GM12878 (cell line): ENCODE measurements at regions not wholly inside any gene's neighbourhood (a gene's known extent, or its start where the extent isn't known, plus 50 kb on each side); places are given as distances from the start of the nearest gene placed in this dataset.

ENCODE experiments used
- ATF7 ChIP-seq: fragments of 450-650 bp; IDR thresholded peaks from 2 replicates; pipeline ENCODE4 v1.6.1; 2016; ENCODE audit warnings: low read depth, mild to moderate bottlenecking
- BACH1 ChIP-seq: fragments of 450-650 bp; IDR thresholded peaks from 2 replicates; pipeline ENCODE4 v1.6.1; 2017; ENCODE audit warnings: mild to moderate bottlenecking, borderline replicate concordance
- CREB1 ChIP-seq: IDR thresholded peaks from 2 replicates; pipeline ENCODE4 v1.6.1; 2012; ENCODE audit warnings: low read depth, mild to moderate bottlenecking, inconsistent platforms
- FOXM1 ChIP-seq: IDR thresholded peaks from 2 replicates; pipeline ENCODE4 v1.6.1; 2012; ENCODE audit warnings: low read depth, mild to moderate bottlenecking, inconsistent platforms, low read length, moderate library complexity
- JUND ChIP-seq: IDR thresholded peaks from 2 replicates; pipeline ENCODE4 v1.6.1; 2012; ENCODE audit warnings: low read depth, mild to moderate bottlenecking, low read length, improper control_type of control experiment, moderate library complexity
- LARP7 ChIP-seq: fragments of 450-650 bp; IDR thresholded peaks from 2 replicates; pipeline ENCODE4 v1.6.1; 2017; ENCODE audit warnings: mild to moderate bottlenecking
- MEF2A ChIP-seq: IDR thresholded peaks from 2 replicates; pipeline ENCODE4 v1.6.1; 2011; ENCODE audit warnings: low read depth, mild to moderate bottlenecking, low read length, moderate library complexity; ENCODE audit not compliant: insufficient read depth
- NFIC ChIP-seq: IDR thresholded peaks from 2 replicates; pipeline ENCODE4 v1.6.1; 2012; ENCODE audit warnings: low read depth, mild to moderate bottlenecking, inconsistent platforms, low read length, moderate library complexity
- NR2C1 ChIP-seq: fragments of 450-650 bp; IDR thresholded peaks from 2 replicates; pipeline ENCODE4 v1.6.1; 2017; ENCODE audit warnings: antibody characterized with exemption, mild to moderate bottlenecking, moderate library complexity
- POLR2AphosphoS5 ChIP-seq: IDR thresholded peaks from 2 replicates; pipeline ENCODE4 v1.6.1; 2011; ENCODE audit warnings: mild to moderate bottlenecking, low read length, inconsistent platforms
- RCOR1 ChIP-seq: conservative IDR thresholded peaks from 2 replicates; pipeline ENCODE4 v1.6.1; 2012; ENCODE audit warnings: low read depth, low read length, improper control_type of control experiment
- STAT1 ChIP-seq: fragments of 450-650 bp; conservative IDR thresholded peaks from 2 replicates; pipeline ENCODE4 v1.6.1; 2014; ENCODE audit warnings: antibody characterized with exemption, mild to moderate bottlenecking
- TAF1 ChIP-seq: IDR thresholded peaks from 2 replicates; pipeline ENCODE4 v1.6.1; 2011; ENCODE audit warnings: mild to moderate bottlenecking, low read depth, low read length, borderline replicate concordance
- TBL1XR1 ChIP-seq: IDR thresholded peaks from 2 replicates; pipeline ENCODE4 v1.6.1; 2012; ENCODE audit warnings: low read depth, low read length, improper control_type of control experiment
- WRNIP1 ChIP-seq: IDR thresholded peaks from 2 replicates; pipeline ENCODE4 v1.6.1; 2011; ENCODE audit warnings: low read depth, low read length, improper control_type of control experiment, borderline replicate concordance
- YBX1 ChIP-seq: fragments of 450-650 bp; IDR thresholded peaks from 2 replicates; pipeline ENCODE4 v1.6.1; 2016; ENCODE audit warnings: antibody characterized with exemption
- YY1 ChIP-seq: IDR thresholded peaks from 2 replicates; pipeline ENCODE4 v1.6.1; 2011; ENCODE audit warnings: low read depth, mild to moderate bottlenecking, low read length
- ZNF24 ChIP-seq: fragments of 450-650 bp; IDR thresholded peaks from 2 replicates; pipeline ENCODE4 v1.6.1; 2017; ENCODE audit warnings: antibody characterized with exemption, mild to moderate bottlenecking
- ZNF622 ChIP-seq: fragments of 450-650 bp; IDR thresholded peaks from 2 replicates; pipeline ENCODE4 v1.6.1; 2017; ENCODE audit warnings: mild to moderate bottlenecking, inconsistent platforms
- TF ChIP-seq, protein P1 (sequence below): fragments of 150-350 bp; IDR thresholded peaks from 2 replicates; pipeline ENCODE4 v1.6.1; 2016; ENCODE audit warnings: low read depth, low read length
- TF ChIP-seq, protein P2 (sequence below): fragments of 450-650 bp; conservative IDR thresholded peaks from 2 replicates; pipeline ENCODE4 v1.6.1; 2017; ENCODE audit warnings: mild to moderate bottlenecking, moderate library complexity
- TF ChIP-seq, protein P3 (sequence below): IDR thresholded peaks from 2 replicates; pipeline ENCODE4 v1.6.1; 2012; ENCODE audit warnings: low read depth, low read length, improper control_type of control experiment
- TF ChIP-seq, protein P4 (sequence below): fragments of 450-650 bp; IDR thresholded peaks from 2 replicates; pipeline ENCODE4 v1.6.1; 2017; ENCODE audit warnings: low read depth, mild to moderate bottlenecking, moderate library complexity
- TF ChIP-seq, protein P5 (sequence below): fragments of 450-650 bp; IDR thresholded peaks from 2 replicates; pipeline ENCODE4 v1.6.1; 2014; ENCODE audit warnings: mild to moderate bottlenecking
- TF ChIP-seq, protein P6 (sequence below): IDR thresholded peaks from 2 replicates; pipeline ENCODE4 v1.6.1; 2011; ENCODE audit warnings: low read depth, mild to moderate bottlenecking, low read length, moderate library complexity, borderline replicate concordance; ENCODE audit errors: extremely low read depth

DNA sequence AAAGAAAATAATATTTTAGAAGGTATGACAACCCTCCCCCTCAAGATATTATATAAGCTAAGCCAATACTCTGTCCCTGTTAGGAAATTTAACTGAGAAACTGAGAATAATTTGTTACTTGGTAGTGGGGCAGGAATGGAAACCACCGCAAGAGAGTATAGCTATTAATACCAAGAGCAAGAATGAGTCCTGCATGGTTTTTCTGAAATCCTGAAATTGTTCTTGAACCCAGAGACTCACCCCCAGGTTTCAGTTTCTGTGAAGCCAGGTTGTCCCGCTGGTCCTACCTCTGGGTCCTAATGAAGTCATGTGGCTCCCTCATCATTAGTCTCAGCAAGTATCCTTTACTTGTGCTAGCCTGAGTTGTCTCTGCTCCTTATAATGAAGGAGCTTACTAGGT is 671.0 kb upstream of the ACVR2A start (continued):
- TF ChIP-seq, protein P1, sequence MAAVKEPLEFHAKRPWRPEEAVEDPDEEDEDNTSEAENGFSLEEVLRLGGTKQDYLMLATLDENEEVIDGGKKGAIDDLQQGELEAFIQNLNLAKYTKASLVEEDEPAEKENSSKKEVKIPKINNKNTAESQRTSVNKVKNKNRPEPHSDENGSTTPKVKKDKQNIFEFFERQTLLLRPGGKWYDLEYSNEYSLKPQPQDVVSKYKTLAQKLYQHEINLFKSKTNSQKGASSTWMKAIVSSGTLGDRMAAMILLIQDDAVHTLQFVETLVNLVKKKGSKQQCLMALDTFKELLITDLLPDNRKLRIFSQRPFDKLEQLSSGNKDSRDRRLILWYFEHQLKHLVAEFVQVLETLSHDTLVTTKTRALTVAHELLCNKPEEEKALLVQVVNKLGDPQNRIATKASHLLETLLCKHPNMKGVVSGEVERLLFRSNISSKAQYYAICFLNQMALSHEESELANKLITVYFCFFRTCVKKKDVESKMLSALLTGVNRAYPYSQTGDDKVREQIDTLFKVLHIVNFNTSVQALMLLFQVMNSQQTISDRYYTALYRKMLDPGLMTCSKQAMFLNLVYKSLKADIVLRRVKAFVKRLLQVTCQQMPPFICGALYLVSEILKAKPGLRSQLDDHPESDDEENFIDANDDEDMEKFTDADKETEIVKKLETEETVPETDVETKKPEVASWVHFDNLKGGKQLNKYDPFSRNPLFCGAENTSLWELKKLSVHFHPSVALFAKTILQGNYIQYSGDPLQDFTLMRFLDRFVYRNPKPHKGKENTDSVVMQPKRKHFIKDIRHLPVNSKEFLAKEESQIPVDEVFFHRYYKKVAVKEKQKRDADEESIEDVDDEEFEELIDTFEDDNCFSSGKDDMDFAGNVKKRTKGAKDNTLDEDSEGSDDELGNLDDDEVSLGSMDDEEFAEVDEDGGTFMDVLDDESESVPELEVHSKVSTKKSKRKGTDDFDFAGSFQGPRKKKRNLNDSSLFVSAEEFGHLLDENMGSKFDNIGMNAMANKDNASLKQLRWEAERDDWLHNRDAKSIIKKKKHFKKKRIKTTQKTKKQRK: no peak
- no peak for TF ChIP-seq YY1
- 0 out of 2 replicates have a peak, but pooled peaks have one; percentile 7 for TF ChIP-seq ZNF24
- no peak for TF ChIP-seq LARP7
- no peak for TF ChIP-seq POLR2AphosphoS5
- no peak for TF ChIP-seq BACH1
- TF ChIP-seq TBL1XR1: no peak
- no peak for TF ChIP-seq JUND
- TF ChIP-seq, protein P2, sequence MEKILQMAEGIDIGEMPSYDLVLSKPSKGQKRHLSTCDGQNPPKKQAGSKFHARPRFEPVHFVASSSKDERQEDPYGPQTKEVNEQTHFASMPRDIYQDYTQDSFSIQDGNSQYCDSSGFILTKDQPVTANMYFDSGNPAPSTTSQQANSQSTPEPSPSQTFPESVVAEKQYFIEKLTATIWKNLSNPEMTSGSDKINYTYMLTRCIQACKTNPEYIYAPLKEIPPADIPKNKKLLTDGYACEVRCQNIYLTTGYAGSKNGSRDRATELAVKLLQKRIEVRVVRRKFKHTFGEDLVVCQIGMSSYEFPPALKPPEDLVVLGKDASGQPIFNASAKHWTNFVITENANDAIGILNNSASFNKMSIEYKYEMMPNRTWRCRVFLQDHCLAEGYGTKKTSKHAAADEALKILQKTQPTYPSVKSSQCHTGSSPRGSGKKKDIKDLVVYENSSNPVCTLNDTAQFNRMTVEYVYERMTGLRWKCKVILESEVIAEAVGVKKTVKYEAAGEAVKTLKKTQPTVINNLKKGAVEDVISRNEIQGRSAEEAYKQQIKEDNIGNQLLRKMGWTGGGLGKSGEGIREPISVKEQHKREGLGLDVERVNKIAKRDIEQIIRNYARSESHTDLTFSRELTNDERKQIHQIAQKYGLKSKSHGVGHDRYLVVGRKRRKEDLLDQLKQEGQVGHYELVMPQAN: no peak
- TF ChIP-seq, protein P3, sequence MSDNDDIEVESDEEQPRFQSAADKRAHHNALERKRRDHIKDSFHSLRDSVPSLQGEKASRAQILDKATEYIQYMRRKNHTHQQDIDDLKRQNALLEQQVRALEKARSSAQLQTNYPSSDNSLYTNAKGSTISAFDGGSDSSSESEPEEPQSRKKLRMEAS: no peak
- no peak for TF ChIP-seq TAF1
- no peak for TF ChIP-seq NR2C1
- TF ChIP-seq, protein P4, sequence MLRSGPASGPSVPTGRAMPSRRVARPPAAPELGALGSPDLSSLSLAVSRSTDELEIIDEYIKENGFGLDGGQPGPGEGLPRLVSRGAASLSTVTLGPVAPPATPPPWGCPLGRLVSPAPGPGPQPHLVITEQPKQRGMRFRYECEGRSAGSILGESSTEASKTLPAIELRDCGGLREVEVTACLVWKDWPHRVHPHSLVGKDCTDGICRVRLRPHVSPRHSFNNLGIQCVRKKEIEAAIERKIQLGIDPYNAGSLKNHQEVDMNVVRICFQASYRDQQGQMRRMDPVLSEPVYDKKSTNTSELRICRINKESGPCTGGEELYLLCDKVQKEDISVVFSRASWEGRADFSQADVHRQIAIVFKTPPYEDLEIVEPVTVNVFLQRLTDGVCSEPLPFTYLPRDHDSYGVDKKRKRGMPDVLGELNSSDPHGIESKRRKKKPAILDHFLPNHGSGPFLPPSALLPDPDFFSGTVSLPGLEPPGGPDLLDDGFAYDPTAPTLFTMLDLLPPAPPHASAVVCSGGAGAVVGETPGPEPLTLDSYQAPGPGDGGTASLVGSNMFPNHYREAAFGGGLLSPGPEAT: no peak
- TF ChIP-seq YBX1: no peak
- TF ChIP-seq STAT1: no peak
- TF ChIP-seq CREB1: no peak
- peak; percentile 78; the same call in 1 of the 2 replicates for TF ChIP-seq FOXM1
- TF ChIP-seq ZNF622: no peak
- TF ChIP-seq, protein P5, sequence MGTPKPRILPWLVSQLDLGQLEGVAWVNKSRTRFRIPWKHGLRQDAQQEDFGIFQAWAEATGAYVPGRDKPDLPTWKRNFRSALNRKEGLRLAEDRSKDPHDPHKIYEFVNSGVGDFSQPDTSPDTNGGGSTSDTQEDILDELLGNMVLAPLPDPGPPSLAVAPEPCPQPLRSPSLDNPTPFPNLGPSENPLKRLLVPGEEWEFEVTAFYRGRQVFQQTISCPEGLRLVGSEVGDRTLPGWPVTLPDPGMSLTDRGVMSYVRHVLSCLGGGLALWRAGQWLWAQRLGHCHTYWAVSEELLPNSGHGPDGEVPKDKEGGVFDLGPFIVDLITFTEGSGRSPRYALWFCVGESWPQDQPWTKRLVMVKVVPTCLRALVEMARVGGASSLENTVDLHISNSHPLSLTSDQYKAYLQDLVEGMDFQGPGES: no peak
- peak; percentile 81 for TF ChIP-seq NFIC
- 0 out of 2 replicates have a peak, but pooled peaks have one; percentile 33 for TF ChIP-seq MEF2A
- no peak for TF ChIP-seq WRNIP1
- TF ChIP-seq, protein P6, sequence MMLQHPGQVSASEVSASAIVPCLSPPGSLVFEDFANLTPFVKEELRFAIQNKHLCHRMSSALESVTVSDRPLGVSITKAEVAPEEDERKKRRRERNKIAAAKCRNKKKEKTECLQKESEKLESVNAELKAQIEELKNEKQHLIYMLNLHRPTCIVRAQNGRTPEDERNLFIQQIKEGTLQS: no peak
- no peak for TF ChIP-seq RCOR1
- TF ChIP-seq ATF7: no peak
